NCI-H1694 (cell line): ENCODE measurements at regions not wholly inside any gene's neighbourhood (a gene's known extent, or its start where the extent isn't known, plus 50 kb on each side); places are given as distances from the start of the nearest gene placed in this dataset.

Source experiments
- DNase-seq: peaks from one replicate; lab custom pipeline; 2025; lab: John Stamatoyannopoulos, UW

DNA sequence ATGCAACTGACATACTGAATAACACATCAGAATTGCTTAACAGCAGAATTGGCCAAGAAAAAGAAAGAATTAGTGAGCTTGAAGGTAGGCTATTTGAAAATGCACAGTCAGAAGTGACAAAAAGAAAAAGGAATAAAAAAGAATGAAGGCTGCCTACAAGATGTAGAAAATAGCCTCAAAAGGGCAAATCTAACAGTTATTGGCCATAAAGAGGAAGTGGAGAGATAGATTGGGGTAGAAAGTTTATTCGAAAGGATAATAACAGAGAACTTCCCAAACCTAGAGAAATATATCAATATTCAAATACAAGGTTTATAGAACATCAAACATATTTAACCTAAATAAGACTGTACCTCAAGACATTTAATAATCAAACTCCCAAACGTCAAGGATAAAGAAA, 67.5 kb downstream of the ATP6V1G3 start:
- no peak for DNase-seq

DNA sequence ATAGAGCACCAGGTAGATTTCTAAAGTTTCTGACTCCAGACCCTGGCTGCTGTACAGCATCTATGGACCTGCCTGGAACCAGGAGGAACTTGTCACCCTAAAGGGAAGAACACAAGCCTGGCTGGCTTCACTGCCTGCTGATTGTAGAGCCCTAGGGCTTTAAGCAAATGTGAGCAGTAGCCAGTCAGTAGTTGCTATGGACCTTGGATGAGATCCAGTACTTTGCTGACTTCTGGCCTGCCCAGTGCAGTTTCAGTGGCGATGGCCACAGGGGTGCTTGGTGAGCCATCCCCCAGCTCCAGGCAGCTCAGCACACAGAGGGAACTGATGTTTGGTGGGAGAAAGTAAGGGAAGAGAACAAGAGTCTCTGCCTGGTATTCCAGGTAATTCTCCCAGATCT, 68.4 kb downstream of the ATP6V1G3 start:
- DNase-seq, result no peak

DNA sequence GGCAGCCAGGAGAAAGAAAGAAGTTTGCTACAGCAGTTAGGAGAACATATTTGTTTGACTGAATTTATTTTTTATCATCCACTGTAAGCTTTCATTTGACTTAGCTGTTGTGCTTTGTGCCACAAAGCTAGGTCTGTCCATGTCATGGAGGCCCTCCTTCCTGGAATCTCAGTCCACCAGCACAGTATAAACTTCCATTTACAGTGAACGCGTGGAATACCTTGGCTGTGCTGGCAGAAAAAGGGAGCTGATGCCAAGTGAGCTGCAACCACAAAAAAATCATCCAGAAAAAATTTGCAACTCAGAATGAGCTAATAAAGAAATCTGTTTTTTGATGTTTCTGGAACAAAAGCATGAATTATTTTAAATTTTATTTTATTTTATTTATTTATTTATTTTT, 72.6 kb downstream of the ATP6V1G3 start:
- no peak for DNase-seq

DNA sequence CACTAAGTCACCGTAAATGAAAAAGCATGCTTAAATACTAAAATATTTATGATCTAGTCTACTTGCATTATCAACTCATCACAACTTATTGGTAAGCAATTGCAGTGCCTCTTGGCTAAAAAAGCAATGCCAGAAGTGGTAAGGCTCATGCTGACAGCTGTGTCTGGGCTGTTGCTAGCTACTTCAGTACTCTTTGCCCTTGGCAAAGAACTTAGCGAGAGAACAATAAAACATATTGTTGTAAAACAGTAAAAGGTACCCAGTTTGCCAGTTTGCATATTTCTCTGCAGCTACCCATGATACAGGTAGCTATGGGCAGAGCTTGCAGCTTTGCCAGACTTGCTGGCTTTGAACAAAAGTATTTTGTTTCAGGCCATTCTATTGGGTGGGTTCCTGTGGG, 73.1 kb downstream of the ATP6V1G3 start:
- no peak for DNase-seq

DNA sequence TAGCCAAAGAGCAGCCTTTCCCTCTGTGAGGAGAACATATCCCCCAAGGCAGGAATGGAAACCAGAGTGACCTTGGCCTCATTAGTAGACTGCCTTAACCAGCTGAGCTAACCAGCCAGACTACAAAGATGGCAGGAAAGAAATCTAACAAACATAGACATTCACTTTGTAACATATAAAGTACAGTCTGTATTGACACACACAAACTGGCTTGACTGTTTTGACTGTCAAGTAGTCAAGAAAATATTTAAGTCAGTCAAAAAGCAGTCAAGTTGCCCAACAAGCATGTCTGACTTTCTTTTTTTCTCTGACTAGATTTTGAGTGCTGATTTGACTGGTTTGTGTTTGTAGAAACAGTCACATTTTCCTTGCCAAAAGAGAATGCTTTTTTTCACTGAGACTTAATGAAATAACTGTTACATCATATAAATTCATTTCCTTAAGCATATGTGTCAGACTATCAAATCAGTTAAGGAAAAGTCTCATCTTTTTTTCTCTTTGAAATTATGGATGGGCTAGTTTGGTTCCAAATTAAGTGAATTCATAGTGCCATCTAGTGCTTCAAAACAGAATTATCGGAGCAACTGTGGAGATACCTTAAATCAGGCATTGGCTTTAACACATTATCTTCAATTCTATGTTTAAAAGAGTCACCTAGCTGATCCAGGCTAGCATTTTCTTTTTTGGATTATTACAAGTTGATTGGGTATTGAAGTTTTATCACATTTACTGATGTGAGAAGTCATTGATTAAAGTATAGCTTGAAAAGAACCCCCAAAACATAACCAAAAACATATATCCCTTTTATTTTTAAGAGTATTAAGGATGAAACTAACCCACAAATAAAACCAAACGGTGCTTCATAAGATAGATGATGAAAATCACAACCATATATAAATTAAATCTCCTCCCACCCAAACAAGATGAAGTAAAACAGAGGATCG, 75.0 kb downstream of the ATP6V1G3 start:
- DNase-seq, result peak; percentile 58

DNA sequence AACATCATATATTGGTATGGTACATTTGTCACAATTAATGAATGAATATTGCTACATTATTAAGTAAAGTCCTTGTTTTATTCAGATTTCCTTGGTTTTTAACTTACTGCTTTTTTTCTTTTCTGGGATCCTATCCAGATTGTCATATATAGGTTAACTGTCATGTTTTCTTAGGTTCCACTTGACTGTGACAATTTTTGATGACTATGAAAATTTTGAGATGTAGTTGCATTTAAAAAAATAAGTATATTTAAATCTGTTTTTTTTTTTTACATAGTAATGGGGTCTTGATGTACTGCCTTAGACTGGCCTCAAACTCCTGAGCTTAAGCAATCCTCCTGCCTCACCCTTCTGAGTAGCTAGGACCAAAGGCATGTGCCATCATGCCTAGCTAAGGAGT, 76.8 kb downstream of the ATP6V1G3 start:
- no peak for DNase-seq

DNA sequence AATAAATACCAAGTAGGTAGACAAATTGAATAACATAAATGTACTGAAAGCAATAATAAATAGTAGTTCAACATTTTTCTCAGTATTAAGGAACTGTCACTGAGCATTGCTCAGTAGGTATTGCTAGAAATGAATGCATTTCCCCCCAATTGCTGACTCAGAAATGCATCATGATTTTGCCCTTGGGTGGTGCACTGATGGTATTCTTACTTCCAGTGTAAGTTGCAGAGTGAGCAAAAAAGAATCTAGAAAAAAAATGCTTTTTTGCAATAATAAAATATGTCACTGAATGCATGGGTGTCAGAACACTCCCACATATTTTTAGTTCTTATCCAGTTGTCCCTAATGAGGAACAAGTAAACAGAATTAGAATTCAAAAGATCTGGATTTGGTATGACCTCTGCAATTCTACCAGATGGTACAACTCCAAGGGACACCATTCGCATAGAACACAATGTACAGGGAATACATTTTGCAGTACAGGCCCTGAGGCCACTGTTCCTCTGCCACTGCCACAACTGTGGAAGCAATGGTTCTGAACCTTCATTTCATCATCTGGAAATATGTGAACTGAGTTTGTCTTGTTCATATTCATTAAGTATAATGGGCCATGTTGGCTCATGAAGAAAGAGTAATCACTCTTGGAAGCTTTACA, 78.0 kb downstream of the ATP6V1G3 start:
- no peak for DNase-seq

DNA sequence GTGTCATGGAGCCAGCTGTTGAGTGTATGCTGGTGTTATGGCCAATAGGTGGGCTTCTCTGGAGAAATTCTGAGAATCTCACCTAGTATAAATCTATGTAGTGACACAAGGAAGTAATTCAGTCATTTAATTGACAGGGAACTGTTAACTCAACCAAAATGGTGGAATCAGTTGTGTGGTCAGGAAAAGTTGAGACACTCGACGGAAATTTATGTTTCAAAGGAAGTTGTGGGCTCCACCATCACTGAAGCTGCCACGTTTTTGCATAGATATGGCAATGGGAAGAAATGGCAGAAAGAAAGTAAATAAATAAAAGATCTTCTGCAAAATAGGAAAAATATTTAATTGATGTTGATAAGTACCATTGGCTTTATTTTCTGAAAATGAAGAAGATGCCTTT, 84.5 kb downstream of the ATP6V1G3 start:
- DNase-seq, result no peak

DNA sequence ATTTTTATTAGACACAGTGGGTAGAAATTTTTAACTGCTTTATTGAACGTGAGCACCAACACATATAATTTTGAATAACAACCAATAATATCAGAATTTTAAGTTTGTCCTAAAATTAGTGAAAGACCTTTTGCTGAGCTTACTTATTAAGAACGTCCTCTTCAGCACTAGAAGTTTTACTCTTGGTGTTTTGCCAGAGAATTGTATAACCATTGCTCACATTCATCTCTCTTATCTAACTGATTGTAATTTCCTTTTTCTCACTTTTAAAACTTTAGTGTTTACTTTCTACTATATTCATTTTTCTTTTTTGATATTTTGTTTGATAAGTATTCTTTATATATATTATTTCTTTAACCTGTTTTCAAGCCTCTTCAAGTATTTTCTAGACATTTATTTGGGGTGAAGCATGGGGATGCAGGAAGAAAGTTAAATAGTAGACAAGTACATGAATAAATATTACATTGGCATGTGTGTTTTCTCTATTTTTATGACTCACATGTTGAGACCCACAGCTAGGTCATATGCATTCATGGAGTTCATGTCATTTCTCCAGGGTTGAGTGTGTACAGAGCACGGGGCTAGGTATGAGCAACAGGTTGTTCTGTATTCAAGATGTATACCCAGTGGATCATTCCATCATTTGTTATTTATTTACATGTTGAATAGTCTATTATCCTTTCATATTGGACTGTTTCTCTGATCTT, 90.6 kb downstream of the ATP6V1G3 start:
- DNase-seq, result no peak

DNA sequence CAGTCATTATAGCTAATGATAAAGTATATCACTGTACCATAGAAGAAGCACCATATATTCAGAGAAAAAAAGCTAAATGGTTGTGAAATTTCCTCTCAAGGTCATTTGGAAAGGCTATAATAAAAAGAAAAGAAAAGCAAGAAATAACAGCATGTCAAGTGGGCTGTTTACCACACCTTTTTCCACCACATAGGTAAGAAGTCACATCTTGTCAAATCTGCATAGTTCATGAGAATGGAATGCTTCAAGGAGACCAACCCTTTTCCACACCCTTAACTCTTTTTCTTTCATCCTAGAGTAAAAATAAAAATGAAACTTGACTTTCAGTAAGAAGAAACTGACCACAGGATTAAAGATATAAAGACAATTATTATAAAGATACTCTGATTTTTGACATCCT, 91.2 kb downstream of the ATP6V1G3 start:
- DNase-seq, result no peak

DNA sequence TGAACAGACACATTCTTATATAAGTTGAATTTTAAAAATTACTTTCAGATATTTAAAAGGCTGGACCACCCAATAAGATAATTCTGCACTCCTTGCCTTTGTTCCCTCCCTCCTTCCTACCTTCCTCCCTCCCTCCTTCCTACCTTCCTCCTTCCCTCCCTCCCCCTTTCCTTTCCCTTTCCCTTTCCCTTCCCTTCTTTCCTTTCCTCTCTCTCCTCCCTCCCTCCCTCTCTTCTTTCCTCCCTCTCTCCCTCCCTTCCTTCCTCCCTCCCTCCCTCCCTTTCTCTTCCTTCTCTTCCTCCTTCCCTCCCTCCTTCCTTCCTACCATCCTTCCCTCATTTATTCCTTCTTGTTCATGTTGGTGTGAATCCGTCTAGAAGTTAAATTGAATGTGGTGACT, 93.0 kb downstream of the ATP6V1G3 start:
- no peak for DNase-seq

DNA sequence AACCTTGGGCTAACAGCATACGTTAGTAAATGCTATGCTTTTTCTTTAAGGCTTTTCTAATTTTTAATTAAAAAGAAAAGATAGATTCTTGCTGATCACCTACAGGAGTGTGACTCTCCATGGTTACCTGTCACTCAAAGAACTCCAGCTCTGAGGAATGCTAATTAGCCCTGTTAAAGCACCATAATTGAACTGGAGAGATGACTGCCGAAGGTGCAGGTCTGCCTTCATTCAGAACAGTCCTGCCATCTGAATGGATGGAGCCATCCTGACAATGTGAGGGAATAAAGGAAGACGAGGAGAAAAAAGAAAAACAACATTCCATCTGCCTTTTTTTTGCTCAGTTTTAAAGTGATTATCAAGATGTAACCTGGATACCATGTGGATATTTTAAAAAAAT, 94.6 kb downstream of the ATP6V1G3 start:
- no peak for DNase-seq

DNA sequence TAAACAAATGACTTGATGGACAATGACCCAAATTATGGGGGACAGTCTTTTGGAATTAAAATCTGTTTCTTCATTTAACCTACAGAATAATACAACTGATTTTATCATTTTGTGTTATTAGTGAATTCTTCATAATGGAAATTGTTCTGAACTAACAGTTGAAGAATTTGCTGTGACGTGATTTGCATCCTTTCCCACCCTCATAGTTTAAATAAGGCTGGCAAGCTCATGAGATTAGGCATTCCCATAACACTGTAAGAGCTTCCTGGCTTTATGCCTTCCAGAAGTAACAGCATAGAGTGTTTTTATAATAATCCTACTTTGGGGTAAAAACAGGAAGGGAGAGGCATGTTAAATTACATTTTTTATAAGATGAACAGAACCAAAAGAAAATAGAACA, 95.7 kb downstream of the ATP6V1G3 start:
- no peak for DNase-seq

DNA sequence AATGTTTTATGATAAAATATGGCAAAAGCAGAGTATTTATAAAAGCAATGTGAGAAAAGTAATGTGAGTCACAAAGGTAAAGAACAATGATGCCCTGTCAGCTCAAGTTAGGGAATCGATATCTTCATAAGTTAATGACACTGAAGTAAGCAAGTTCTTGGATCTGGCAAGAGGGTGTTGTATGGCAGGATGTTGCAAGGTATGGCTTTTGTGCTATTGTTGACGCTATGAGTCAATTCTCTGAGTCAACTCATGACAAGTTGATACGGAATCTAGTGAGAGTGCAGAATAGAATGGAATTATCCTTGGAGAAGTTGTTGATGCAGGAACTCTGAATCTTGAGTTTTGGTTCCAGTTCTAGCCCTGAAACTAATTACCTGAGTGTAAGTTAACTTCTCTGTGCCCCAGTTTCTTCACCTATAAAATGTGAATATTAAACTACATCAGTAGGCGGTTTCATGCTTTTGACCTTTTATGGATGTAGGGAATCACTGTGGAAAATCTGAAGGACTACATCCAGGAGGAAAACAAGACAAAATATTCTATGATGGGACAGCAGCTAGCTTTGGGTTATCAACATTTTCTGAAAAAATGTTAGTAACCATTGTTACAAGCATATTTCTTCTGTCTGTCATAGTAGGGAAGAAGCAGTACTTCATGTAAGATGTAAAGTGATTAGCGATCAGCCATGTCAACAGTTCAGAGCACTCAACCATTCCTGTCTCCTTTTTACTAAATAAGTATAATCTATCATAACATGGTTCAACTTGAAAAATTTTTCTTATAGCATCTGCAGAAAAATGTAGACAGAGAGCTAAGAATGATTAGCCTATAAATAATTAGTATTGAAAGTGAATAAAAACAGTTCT, 96.9 kb downstream of the ATP6V1G3 start:
- no peak for DNase-seq

DNA sequence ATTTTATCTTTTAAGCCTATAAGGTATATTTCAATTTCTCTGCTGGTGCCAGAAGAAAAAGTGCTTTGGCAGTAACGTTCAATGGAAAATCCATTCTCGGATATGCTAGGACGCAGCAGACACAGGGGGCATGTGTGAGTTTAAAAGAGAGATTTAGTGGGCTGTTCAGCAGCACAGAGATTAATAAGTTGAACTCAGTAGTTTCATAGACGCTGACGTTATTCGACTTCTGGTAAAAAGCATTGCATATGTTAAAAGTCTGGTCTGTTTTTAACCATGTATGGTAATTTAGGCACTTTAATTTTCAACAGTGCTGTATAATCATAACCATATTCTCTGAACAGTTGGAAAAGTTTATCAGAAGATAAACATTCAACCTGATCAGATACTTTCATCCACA, 99.6 kb downstream of the ATP6V1G3 start:
- no peak for DNase-seq

DNA sequence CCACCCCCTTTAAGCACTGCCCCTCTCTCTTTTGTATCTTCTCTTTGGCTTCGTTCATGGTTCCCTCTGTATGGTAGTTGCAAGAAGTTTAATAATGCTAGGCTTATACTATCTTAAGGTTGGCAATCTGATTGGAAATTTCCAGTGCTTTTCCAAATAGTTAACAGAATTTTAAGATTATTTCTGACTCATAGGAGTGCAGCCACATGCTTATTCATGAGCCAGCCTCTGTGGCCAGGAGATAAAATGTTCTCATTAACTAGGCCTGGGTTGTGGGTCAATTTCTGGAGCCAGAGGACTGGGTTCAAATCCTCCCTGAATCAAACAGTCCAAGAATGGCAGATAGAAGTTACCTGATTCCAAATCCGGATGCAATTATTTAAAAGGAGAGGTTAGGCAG, 103.1 kb downstream of the ATP6V1G3 start:
- no peak for DNase-seq

DNA sequence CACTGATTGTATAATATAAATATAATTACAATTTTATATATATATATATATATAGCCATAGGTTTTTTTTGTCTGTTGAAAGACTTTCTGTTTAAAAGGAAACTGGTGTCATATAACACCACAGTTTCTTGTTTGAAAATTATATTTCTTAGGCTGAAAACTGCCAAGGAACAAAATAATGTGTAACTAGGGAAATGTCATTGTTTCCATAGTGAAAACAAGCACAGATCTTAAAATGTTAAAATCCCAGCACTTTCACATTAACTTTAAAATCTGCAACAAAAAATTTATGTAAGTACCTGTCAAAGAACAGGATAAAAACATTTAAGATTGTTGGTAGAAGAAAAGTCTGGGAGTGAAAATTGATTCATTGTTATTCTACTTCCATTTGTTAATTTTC, 104.2 kb downstream of the ATP6V1G3 start:
- no peak for DNase-seq

DNA sequence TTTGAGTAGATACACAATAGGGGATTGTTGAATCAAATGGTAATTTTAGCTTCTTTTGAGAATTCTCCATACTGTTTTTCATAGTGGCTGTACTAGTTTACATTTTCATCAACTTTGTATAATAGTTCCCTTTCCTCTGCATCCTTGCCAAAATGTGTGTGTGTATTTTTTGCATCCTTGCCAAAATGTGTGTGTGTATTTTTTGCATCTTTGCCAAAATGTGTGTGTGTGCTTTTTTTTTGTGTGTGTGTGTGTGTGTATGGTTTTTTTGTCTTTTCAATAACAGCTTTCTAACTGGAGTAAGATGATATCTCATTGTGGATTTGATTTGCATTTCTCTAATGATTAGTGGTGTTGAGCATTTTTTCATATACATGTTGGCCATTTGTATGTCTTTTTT, 105.4 kb downstream of the ATP6V1G3 start:
- no peak for DNase-seq

DNA sequence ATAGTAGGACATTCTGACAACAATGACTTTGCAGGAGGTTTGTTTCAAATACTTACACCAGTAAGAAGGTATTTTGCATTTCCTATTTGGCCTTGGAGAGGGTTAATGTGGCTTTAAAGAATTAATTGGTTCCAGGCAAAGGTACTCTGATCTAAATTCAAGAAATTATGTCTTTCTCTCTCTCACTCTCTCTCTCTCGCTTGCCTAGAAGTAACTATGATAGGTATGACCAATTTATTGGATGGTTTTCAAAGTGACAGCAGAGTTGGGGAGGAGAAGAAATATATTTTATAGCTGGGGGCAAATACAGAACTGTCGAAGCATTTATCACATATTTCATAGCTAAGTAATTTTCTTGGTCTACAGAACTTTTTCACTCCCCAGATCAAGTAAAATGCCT, 116.0 kb downstream of the ATP6V1G3 start:
- no peak for DNase-seq

DNA sequence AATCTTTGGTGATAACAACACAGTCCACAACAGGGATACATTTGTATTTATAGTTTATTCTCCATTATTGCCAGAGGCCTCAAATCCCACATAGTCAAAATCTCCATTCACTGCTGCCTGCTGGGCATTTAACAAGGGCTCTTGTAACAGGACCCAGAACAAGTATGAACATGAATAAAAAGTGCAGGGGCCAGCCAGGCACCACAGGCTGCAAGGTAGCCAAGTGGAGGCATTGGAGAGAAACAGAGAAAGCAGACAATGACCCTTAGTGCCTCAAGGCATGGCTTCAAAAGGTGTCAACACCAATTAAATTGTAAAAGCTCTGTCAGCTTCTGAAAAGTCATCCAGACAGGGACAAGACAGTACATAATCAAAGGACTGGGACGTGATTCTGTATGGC, 116.8 kb downstream of the ATP6V1G3 start:
- no peak for DNase-seq

DNA sequence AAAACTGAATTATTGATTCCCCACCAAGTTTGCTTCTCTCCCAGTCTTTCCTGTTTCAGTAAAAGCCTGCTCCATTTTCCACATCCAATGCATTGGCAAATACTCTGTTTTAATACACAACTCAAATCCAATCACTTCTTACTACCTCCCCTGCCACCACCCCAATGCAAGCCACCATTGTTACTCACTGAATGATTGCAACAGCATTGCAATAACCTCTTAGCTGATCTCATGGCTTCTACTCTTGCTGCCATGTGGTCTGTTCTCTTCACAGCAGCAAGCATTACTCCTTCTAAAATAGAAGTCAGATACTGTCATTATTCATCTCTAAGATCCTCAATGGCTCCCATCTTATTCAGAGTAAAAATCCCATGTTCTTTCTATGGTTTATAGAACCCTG, 123.4 kb downstream of the ATP6V1G3 start:
- DNase-seq, result no peak

DNA sequence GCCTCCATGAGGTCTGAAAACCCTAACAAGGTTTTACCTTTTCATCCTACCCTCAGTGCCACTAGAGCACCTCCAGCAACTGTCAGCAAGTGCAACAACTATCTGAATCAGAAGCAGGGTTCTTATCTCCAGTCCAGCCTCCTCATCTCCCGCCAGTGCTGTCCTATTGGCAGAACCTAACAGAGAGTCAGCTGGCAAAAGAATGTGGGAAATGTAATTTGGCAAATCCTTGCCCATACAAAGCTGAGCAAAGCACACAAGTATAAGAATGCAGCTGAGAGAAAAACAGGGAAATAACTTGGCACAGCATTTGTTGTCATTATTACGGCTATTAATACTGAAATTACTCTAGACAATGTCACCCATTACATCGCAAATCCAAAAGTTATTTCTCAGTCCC, 124.2 kb downstream of the ATP6V1G3 start:
- DNase-seq, result no peak
